Stimulated activated CD8-positive, alpha-beta memory T cell treated with anti-CD3 and anti-CD28 coated beads, Interleukin-2, amount 100 ng/mL, for 48 hours (primary cell): ENCODE measurements at regions not wholly inside any gene's neighbourhood (a gene's known extent, or its start where the extent isn't known, plus 50 kb on each side); places are given as distances from the start of the nearest gene placed in this dataset.

Experiments used
- DNase-seq, 2 donors: peaks; one replicate each; pipeline ENCODE4 v3.0.0-alpha.2; 2020; ENCODE audit warnings: low read depth in 2 of 2

GRCh38 chr10:128527711-128528110 is 401.5 kb upstream of the MKI67 start:
- DNase-seq = no peak

DNA sequence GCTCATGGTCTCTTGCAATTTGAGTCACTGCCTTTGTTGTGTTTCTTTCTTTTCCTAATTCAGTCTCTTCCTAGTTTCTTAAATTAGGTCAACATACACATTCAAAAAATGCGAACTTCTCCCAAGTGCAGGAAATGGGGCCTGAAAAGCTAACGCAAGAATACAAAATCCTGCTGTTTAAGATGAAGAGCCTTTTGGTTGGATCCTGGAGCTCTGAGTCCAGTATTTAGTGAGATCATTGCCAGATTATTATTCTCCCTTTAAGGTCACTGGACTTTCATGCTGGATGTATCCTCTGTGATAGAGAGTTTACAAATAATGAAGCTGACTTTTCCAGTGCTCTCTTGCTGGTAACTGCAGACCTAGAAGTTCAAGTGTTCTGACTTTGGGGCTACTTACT is 401.9 kb upstream of the MKI67 start:
- no peak for DNase-seq

- no peak for DNase-seq
These were observed 402.6 kb upstream of the MKI67 start for GRCh38 chr10:128528781-128529180.

DNA sequence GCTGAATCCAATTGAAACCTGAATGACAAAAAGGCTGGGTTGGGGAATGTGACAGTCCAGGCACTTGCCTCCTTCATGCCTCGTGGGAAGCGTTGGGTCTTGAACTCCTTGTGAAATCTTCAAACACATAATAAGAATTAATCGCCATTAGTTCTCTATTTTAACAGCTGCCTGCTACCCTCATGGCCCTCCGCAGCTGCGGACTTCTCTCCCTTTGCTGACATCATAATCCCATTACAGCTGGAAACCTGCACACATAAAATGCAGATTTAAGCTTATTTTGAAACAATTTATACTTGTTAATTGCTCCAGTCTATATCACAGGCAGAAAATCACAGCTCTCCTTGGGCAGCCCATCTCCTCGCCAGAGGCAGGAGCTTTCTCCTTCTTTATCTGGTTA is 403.0 kb upstream of the MKI67 start:
- DNase-seq = no peak

GRCh38 chr10:128530301-128530700 is 404.1 kb upstream of the MKI67 start:
- DNase-seq = no peak

GRCh38 chr10:128530946-128531345 is 404.7 kb upstream of the MKI67 start:
- DNase-seq = no peak

GRCh38 chr10:128534686-128535085 is 408.5 kb upstream of the MKI67 start:
- DNase-seq = no peak

GRCh38 chr10:128536259-128536658 is 410.0 kb upstream of the MKI67 start:
- DNase-seq = no peak

DNA sequence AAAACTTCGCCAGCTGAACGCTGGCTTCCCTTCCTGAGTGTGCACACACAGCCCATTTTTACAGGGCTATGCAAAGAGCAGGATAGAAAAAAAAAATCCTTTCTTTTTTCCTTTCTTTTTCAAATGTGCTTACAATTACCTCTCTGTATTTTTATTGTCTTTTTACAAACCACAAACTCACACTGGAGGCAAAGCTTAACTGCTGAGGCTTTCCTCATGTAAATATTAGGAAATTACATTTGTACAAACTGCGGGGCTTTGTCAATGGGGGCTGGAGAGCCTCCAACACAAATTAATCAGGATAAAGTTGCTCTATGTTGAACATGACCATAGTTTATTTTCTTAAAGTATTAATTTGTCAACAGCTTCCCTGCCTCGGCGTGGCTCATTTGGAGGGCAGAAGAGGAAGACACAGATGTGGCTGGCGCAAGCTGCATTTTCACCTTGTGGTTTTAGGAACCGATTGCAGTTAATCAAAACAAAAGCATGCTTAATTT is 411.7 kb upstream of the MKI67 start:
- no peak for DNase-seq

- no peak for DNase-seq
These were observed 412.4 kb upstream of the MKI67 start for GRCh38 chr10:128538671-128539070.

DNA sequence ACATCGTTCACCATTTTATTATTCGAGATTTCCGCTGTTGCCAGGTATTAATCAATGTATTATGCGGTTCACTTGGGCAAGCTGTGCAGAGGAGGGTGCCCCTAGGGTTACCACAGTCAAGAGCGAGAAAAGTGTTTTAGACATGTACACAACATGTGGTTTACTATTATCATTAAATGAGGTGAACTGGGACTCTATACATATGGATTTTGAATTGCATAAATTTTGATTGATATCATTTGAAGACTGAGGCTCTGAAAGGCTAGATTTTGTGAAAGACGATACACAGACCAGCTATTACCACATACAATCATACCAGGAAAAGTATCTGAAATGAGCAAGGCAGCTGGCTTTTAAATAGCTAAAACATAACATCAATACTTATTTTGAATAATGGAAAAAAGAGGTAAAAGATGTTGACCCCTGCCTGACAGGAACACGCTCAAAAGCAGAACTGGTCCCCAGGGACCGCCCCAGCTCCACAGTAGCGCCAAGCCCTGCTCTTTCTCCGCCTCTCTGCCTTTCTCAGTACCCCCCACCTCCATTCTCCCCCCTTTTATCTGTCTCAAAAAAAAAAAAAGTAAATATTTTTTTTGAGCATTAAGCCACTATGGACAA is 413.4 kb upstream of the MKI67 start:
- DNase-seq = no peak

DNA sequence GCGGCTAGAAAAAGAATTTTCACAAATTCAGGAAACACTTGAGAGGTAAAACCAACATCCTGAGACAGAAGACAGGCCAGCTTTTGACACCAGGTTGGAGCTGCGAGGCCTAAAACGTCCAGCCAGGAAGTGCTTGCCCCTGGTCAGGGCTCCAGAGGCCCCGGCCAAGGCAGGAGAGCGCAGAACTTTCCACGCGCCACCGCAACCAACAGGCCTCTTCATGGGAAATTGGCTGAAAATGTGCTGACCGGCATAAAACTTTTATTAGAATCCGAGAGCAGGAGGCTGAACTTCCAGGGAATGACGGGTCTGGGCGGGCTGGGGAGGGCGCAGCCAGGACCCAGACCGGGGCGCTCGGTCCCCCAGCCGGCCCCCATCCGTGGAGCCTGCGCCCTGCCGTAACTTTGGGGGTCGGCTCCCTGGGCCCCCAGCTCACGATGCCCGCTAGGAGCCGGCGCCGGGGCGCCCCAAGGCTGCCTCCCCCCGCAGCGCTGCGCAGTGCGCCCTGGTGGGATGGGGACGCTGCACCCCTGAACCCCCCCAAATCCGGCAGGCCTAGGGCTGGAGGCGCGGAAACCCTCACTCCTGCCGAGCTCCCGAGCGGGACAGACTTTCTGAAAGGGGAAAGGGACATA is 414.0 kb upstream of the MKI67 start:
- DNase-seq = no peak

DNA sequence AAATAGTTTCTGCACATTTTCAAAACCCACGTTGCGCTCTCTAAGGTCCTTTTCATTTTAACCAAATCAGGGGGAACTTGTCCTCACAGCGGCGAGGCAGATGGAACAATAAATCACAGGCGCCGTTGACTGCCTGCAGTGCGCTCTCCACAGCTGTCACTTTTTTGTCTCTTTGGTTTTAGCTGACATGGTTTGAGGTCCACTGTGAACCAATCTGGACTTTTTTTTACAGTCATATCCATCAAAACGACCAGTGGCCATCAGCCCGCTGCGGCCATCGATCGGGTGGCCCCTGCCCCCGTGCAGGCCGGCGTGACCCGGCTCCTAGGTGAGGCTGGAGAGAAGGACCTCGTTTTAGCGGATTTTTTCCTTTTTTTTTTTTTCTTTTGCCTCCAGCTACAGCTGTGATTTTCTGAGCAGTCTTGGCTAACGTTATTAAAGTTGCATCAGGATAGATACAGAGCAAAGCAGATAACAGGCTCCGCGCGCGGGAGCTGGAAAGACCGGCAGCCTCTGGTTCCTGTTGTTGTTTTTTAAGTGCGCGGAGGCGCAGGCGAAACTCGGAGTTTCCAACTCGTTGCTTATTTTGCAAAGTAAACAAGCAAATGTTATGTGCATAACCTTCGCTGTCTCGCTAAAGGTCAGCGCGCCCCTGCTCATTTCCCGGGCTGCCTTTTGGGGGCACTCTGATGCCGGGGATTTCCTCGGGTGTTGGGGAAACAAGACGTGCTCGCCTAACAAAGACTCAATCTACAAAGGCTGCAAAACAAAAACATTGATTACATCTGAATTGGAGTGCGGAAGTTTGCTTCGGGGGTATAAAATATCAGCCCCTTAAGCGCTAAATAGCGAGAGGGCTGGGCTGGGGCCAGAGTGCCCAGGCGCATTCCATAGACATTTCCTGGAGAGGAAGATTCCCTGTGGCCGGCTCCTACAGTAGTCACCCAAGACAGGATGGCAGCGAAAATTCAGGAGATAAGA is 414.8 kb upstream of the MKI67 start:
- no peak for DNase-seq

- DNase-seq = no peak
These were observed 415.8 kb upstream of the MKI67 start for GRCh38 chr10:128541926-128542475.

- DNase-seq = no peak
These were observed 416.4 kb upstream of the MKI67 start for GRCh38 chr10:128542659-128543058.

DNA sequence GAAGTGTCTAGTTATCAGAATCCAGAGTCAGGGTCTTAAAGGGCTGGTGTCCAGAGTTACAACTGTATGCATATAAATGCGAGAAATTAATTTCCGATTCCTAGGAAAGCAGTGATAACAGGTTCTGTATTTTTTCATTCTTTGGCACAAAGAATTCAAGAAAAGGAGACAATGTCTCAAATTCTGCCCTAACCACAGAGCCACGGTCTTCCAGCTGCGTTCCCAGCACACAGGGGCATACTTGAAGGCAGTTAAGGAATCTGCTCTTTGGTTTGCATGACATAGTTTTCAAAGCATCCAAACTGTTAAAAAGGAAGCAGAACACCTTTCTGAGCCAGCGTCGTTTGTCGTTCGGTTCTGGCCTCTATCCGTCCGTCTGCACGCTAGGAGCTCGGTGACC is 416.9 kb upstream of the MKI67 start:
- DNase-seq = no peak

DNA sequence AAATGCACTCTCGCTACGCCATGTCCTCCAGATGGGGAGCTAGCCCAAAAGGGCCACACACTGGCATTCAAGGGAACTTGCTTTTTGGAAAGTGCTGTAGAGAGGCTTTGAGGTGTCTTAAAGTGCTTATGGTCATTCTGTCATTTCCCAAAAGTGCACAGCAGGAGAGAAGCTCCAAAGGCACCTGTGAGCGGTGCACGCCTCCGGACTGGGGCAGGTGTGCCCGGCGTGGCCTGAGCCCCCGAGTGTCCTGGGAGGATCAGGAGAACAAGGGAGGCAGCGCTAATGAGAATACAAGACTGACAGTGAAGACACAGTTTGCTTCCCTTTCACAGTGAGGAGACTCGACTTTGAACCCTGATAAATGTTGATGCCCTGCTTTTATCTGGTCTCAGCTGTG is 419.0 kb upstream of the MKI67 start:
- DNase-seq = no peak

DNA sequence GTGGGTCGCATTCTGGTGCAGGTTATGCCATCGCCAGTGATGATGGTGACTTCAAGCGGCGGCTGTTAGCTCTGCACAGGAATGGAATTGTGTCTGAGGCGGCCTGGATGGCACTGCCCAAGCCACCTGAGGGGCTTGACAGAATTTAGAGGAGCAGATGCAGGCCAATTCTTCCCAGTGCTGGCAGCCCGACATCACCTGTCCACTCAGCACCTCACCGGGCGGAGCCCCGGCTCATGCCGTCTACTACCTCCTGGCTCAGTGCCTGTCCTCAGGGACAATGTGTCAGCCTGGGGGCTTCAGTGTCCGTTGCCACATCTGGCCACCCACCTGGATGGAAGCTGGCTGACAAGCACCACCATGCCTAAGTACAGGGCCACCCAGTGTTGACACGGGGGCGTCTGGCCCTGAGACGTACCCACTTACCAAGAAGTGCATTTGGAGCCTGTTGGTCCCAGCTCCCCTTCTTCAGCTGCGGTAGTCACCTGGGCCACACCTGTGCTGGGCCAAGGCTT is 420.5 kb upstream of the MKI67 start:
- DNase-seq = no peak

- DNase-seq = no peak
These were observed 422.9 kb upstream of the MKI67 start for GRCh38 chr10:128549101-128549608.

- DNase-seq = no peak
These were observed 423.8 kb upstream of the MKI67 start for GRCh38 chr10:128550045-128550444.

GRCh38 chr10:128551475-128551874 is 425.3 kb upstream of the MKI67 start:
- no peak for DNase-seq

- DNase-seq = no peak
These were observed 427.5 kb upstream of the MKI67 start for GRCh38 chr10:128553755-128554154.
